Sigmoid colon (tissue), 6 donors: ENCODE measurements at regions not wholly inside any gene's neighbourhood (a gene's known extent, or its start where the extent isn't known, plus 50 kb on each side); places are given as distances from the start of the nearest gene placed in this dataset.

Experiments
- DNase-seq: peaks from one replicate; pipeline ENCODE4 v3.0.0-alpha.2; 2019
- H3K27ac ChIP-seq, 4 donors: fragments of 200-600 bp; sonication (generic); one replicate each; pipeline ENCODE4 v1.5.1; 2016 to 2019; ENCODE audit warnings: mild to moderate bottlenecking in 1 of 4
- H3K27me3 ChIP-seq, 3 donors: fragments of 200-600 bp; sonication (generic); one replicate each; pipeline ENCODE4 v1.5.1; 2019; ENCODE audit warnings: mild to moderate bottlenecking in 1 of 3
- H3K36me3 ChIP-seq, 4 donors: fragments of 200-600 bp; sonication (generic); one replicate each; pipeline ENCODE4 v1.5.1; 2016 to 2019
- H3K4me1 ChIP-seq, 4 donors: fragments of 200-600 bp; sonication (generic); one replicate each; pipeline ENCODE4 v1.5.1; 2017 to 2019
- H3K4me3 ChIP-seq, 4 donors: fragments of 200-600 bp; sonication (generic); one replicate each; pipeline ENCODE4 v1.5.1; 2017 to 2019; ENCODE audit warnings: mild to moderate bottlenecking in 2 of 4, moderate library complexity in 1 of 4
- H3K9me3 ChIP-seq, 4 donors: fragments of 200-600 bp in 3 of 4; sonication (generic) in 3 of 4; one replicate each; pipeline versions ENCODE4 v1.5.1 to v1.6.1; 2013 to 2019
- CTCF ChIP-seq, 4 experiments: fragments of 450-650 bp in 3 of 4; fragments of 200-600 bp in 1 of 4; IDR thresholded peaks; one replicate each; pipeline ENCODE4 v1.5.1; 2016 to 2019; ENCODE audit warnings: antibody characterized with exemption in 4 of 4, mild to moderate bottlenecking in 3 of 4, moderate library complexity in 2 of 4
- EP300 ChIP-seq, 4 donors: sonication (generic); formaldehyde crosslinking; IDR thresholded peaks; one replicate each; pipeline ENCODE4 v1.6.1; 2017; ENCODE audit warnings: antibody characterized with exemption in 4 of 4
- POLR2A ChIP-seq, 2 donors: fragments of 450-650 bp; IDR thresholded peaks; one replicate each; pipeline ENCODE4 v1.6.1; 2016; ENCODE audit warnings: antibody characterized with exemption in 2 of 2, mild to moderate bottlenecking in 2 of 2, moderate library complexity in 2 of 2
- POLR2AphosphoS5 ChIP-seq, 4 donors: sonication (generic); formaldehyde crosslinking; IDR thresholded peaks; one replicate each; pipeline ENCODE4 v1.6.1; 2017; ENCODE audit warnings: antibody characterized with exemption in 4 of 4
- WGBS, 2 donors: extraction: QIAGEN DNeasy Blood & Tissue Kit; methylation state at CpG; one replicate each; pipeline ENCODE4 v1.1.7; 2013; 5-methylcytosine and 5-hydroxymethylcytosine counted together
- intact Hi-C: fragments of 100-400 bp; cut with DNase I; formaldehyde crosslinking; loops from one replicate; pipeline ENCODE4 v1.15.1; 2023
- donor health status: healthy with polysubstance abuse.
- donor health status: healthy.

- no peak for TF ChIP-seq POLR2A (IDR thresholded peaks at IDR 0.05)
- no peak for TF ChIP-seq EP300 (IDR thresholded peaks at IDR 0.05)
- TF ChIP-seq CTCF (IDR thresholded peaks at IDR 0.05), result no peak
- TF ChIP-seq POLR2AphosphoS5 (IDR thresholded peaks at IDR 0.05), result no peak
- 57 to 76% methylated on average over 22 of the region's 22 CpGs for WGBS, 2 donors
- intact Hi-C loops, result no loop called here
- Histone ChIP-seq H3K36me3 (no peaks in the 10 kb centered on the region), H3K27ac (peak overlapping the region in 3 of 4 donors; percentile 14 to 60 (median 46)), H3K9me3 (no peaks in the 10 kb centered on the region), H3K27me3 (no peaks in the 10 kb centered on the region), H3K4me3 (no peak overlapping the region), H3K4me1 (peaks cover 0 to 36% (median 33%) of the 10 kb centered on the region in 4 donors)
- DNase-seq, result peak; percentile 79
Observed at GRCh38 chr16:85523602-85524364, 89.3 kb upstream of the GSE1 start.

GRCh38 chr16:85524365-85524629 lies 88.8 kb upstream of the GSE1 start:
- 32 to 69% methylated on average over 8 of the region's 8 CpGs for WGBS, 2 donors
- H3K27me3 ChIP-seq, result no peaks in the 10 kb centered on the region
- no peaks in the 10 kb centered on the region for H3K36me3 ChIP-seq
- DNase-seq, result no peak
- TF ChIP-seq POLR2AphosphoS5 (IDR thresholded peaks at IDR 0.05), result no peak
- no peak for TF ChIP-seq CTCF (IDR thresholded peaks at IDR 0.05)
- no peak for TF ChIP-seq EP300 (IDR thresholded peaks at IDR 0.05)
- no peak for TF ChIP-seq POLR2A (IDR thresholded peaks at IDR 0.05)
- intact Hi-C loops, result no loop called here
- H3K4me1 ChIP-seq, result peaks cover 0 to 36% (median 33%) of the 10 kb centered on the region in 4 donors
- H3K9me3 ChIP-seq, result no peaks in the 10 kb centered on the region
- no peak overlapping the region for H3K27ac ChIP-seq
- no peak overlapping the region for H3K4me3 ChIP-seq

GRCh38 chr16:85524630-85525419 lies 88.3 kb upstream of the GSE1 start:
- peak; percentile 81 for DNase-seq
- Histone ChIP-seq H3K4me3 (no peak overlapping the region), H3K27me3 (no peaks in the 10 kb centered on the region), H3K36me3 (no peaks in the 10 kb centered on the region), H3K9me3 (no peaks in the 10 kb centered on the region), H3K27ac (no peak overlapping the region), H3K4me1 (peaks cover 0 to 36% (median 33%) of the 10 kb centered on the region in 4 donors)
- WGBS, 2 donors, result 74 to 76% methylated on average over 29 of the region's 29 CpGs
- TF ChIP-seq POLR2AphosphoS5 (IDR thresholded peaks at IDR 0.05), result no peak
- no peak for TF ChIP-seq CTCF (IDR thresholded peaks at IDR 0.05)
- no peak for TF ChIP-seq POLR2A (IDR thresholded peaks at IDR 0.05)
- TF ChIP-seq EP300 (IDR thresholded peaks at IDR 0.05), result no peak
- intact Hi-C loops, result no loop called here

GRCh38 chr16:85525420-85526184 lies 87.5 kb upstream of the GSE1 start:
- Histone ChIP-seq H3K27ac (no peak overlapping the region), H3K36me3 (no peaks in the 10 kb centered on the region), H3K9me3 (no peaks in the 10 kb centered on the region), H3K4me1 (peaks cover 0 to 36% (median 33%) of the 10 kb centered on the region in 4 donors), H3K4me3 (no peak overlapping the region), H3K27me3 (no peaks in the 10 kb centered on the region)
- DNase-seq, result no peak
- TF ChIP-seq POLR2A (IDR thresholded peaks at IDR 0.05) (no peak), POLR2AphosphoS5 (IDR thresholded peaks at IDR 0.05) (no peak), EP300 (IDR thresholded peaks at IDR 0.05) (no peak), CTCF (IDR thresholded peaks at IDR 0.05) (no peak)
- intact Hi-C loops, result no loop called here
- 90 to 93% methylated on average over 12 of the region's 12 CpGs for WGBS, 2 donors
